ENCODE measurements at regions not wholly inside any gene's neighbourhood (a gene's known extent, or its start where the extent isn't known, plus 50 kb on each side); places are given as distances from the start of the nearest gene placed in this dataset.

DNA sequence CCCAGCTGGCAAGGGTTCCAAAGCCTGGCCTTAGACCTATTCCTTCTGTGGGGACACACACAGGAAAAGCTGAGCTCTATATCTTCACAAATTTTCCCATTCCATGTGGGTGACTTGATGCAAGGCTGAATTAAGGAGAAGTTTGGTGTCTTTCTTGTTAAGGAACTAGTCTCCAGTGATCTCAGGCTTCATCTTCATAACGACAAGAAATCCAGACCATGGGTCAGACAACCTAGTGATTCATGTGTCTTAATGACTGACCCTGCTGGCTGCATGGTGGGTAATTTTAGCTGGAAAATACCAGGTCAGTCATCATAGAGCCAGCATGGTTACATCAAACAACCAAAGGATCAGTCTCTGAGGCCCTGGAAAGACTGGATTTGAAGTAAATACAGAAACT is 112.7 kb upstream of the SLC4A7 start:
- H3K27ac ChIP-seq (ENCODE audit: low read depth, low read length): no peak overlapping the region
- H3K4me1 ChIP-seq (ENCODE audit: control insufficient read depth, low read length): peaks cover 8% of the 10 kb centered on the region
- no peaks in the 10 kb centered on the region for H4K20me1 ChIP-seq (ENCODE audit: control insufficient read depth, insufficient read depth, low read depth, low read length)
- H3F3A ChIP-seq (ENCODE audit: control insufficient read depth, insufficient read depth): no peaks in the 10 kb centered on the region
- TF ChIP-seq EZH2phosphoT487 (IDR thresholded peaks at IDR 0.05; ENCODE audit: borderline replicate concordance, low read length): no peak
- TF ChIP-seq, protein P1, sequence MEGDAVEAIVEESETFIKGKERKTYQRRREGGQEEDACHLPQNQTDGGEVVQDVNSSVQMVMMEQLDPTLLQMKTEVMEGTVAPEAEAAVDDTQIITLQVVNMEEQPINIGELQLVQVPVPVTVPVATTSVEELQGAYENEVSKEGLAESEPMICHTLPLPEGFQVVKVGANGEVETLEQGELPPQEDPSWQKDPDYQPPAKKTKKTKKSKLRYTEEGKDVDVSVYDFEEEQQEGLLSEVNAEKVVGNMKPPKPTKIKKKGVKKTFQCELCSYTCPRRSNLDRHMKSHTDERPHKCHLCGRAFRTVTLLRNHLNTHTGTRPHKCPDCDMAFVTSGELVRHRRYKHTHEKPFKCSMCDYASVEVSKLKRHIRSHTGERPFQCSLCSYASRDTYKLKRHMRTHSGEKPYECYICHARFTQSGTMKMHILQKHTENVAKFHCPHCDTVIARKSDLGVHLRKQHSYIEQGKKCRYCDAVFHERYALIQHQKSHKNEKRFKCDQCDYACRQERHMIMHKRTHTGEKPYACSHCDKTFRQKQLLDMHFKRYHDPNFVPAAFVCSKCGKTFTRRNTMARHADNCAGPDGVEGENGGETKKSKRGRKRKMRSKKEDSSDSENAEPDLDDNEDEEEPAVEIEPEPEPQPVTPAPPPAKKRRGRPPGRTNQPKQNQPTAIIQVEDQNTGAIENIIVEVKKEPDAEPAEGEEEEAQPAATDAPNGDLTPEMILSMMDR (IDR thresholded peaks at IDR 0.05; ENCODE audit: low read depth, low read length, poor library complexity, severe bottlenecking): no peak
- no peaks in the 10 kb centered on the region for H3K9me2 ChIP-seq (replicated peaks; ENCODE audit: control insufficient read depth, low read length)
- no peaks in the 10 kb centered on the region for H3K36me3 ChIP-seq (ENCODE audit: control insufficient read depth, low read length)
- no peaks in the 10 kb centered on the region for H3K27me3 ChIP-seq (ENCODE audit: control insufficient read depth, low read length)
- H3K79me2 ChIP-seq (ENCODE audit: control insufficient read depth, low read length): no peaks in the 10 kb centered on the region
- no peak overlapping the region for H3K4me3 ChIP-seq (ENCODE audit: low read length)
- H3K9me3 ChIP-seq (ENCODE audit: control insufficient read depth, insufficient read depth, low read length): no peaks in the 10 kb centered on the region
- no peak overlapping the region for H3K4me2 ChIP-seq (ENCODE audit: low read length)

DNA sequence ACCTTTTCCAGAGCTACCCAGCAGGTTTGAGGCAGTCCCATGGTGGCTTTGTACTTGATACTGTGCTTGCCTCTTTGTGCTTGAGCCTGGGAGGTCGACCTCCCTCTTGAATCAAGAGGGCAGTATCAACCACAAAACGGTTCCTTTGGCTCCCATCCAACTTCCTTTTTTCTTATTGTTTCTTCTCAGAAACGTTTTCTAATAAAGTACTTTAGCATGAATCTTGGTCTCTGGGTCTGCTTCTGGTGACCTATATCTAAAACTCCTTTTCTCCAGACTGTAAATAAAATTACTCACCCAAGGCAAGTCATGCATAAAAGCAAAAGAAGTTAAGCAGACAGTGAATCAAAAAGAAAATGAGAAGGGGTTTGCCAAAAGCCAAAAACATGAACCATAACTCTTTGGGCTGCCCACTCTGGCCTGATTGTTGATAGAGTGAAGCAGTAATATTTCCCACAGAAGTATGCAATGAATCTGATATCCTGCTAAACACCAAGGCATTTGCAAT is 112.2 kb upstream of the SLC4A7 start:
- no peaks in the 10 kb centered on the region for H3K79me2 ChIP-seq (ENCODE audit: control insufficient read depth, low read length)
- H3K27me3 ChIP-seq (ENCODE audit: control insufficient read depth, low read length): no peaks in the 10 kb centered on the region
- H3K4me3 ChIP-seq (ENCODE audit: low read length): no peak overlapping the region
- H3K4me2 ChIP-seq (ENCODE audit: low read length): no peak overlapping the region
- H3K27ac ChIP-seq (ENCODE audit: low read depth, low read length): no peak overlapping the region
- TF ChIP-seq, protein P1 (IDR thresholded peaks at IDR 0.05; ENCODE audit: low read depth, low read length, poor library complexity, severe bottlenecking): no peak
- TF ChIP-seq EZH2phosphoT487 (IDR thresholded peaks at IDR 0.05; ENCODE audit: borderline replicate concordance, low read length): no peak
- no peaks in the 10 kb centered on the region for H3K9me3 ChIP-seq (ENCODE audit: control insufficient read depth, insufficient read depth, low read length)
- H3F3A ChIP-seq (ENCODE audit: control insufficient read depth, insufficient read depth): no peaks in the 10 kb centered on the region
- H3K4me1 ChIP-seq (ENCODE audit: control insufficient read depth, low read length): peaks cover 13% of the 10 kb centered on the region
- H3K9me2 ChIP-seq (replicated peaks; ENCODE audit: control insufficient read depth, low read length): no peaks in the 10 kb centered on the region
- no peaks in the 10 kb centered on the region for H4K20me1 ChIP-seq (ENCODE audit: control insufficient read depth, insufficient read depth, low read depth, low read length)
- H3K36me3 ChIP-seq (ENCODE audit: control insufficient read depth, low read length): no peaks in the 10 kb centered on the region

GRCh38 chr3:27594096-27594690 is 110.0 kb upstream of the SLC4A7 start:
- no peaks in the 10 kb centered on the region for H3K36me3 ChIP-seq (ENCODE audit: control insufficient read depth, low read length)
- H3K79me2 ChIP-seq (ENCODE audit: control insufficient read depth, low read length): no peaks in the 10 kb centered on the region
- no peaks in the 10 kb centered on the region for H4K20me1 ChIP-seq (ENCODE audit: control insufficient read depth, insufficient read depth, low read depth, low read length)
- no peak for TF ChIP-seq EZH2phosphoT487 (IDR thresholded peaks at IDR 0.05; ENCODE audit: borderline replicate concordance, low read length)
- TF ChIP-seq, protein P1 (IDR thresholded peaks at IDR 0.05; ENCODE audit: low read depth, low read length, poor library complexity, severe bottlenecking): no peak
- no peaks in the 10 kb centered on the region for H3K27me3 ChIP-seq (ENCODE audit: control insufficient read depth, low read length)
- no peak overlapping the region for H3K4me3 ChIP-seq (ENCODE audit: low read length)
- H3F3A ChIP-seq (ENCODE audit: control insufficient read depth, insufficient read depth): no peaks in the 10 kb centered on the region
- no peaks in the 10 kb centered on the region for H3K9me3 ChIP-seq (ENCODE audit: control insufficient read depth, insufficient read depth, low read length)
- H3K27ac ChIP-seq (ENCODE audit: low read depth, low read length): no peak overlapping the region
- no peaks in the 10 kb centered on the region for H3K9me2 ChIP-seq (replicated peaks; ENCODE audit: control insufficient read depth, low read length)
- H3K4me2 ChIP-seq (ENCODE audit: low read length): no peak overlapping the region
- peaks cover 29% of the 10 kb centered on the region for H3K4me1 ChIP-seq (ENCODE audit: control insufficient read depth, low read length)
